GM12873 (cell line): ENCODE measurements at regions not wholly inside any gene's neighbourhood (a gene's known extent, or its start where the extent isn't known, plus 50 kb on each side); places are given as distances from the start of the nearest gene placed in this dataset.

Experiments
- CTCF ChIP-seq: IDR thresholded peaks from 2 replicates; pipeline ENCODE4 v1.5.1; 2012; ENCODE audit warnings: low read depth, mild to moderate bottlenecking, moderate library complexity, low read length, control low read depth; ENCODE audit not compliant: insufficient read depth; ENCODE audit errors: missing control alignments

- no peak for TF ChIP-seq CTCF
Measured at GRCh38 chr4:62159306-62159705, 959.2 kb downstream of the ADGRL3 start.

- TF ChIP-seq CTCF = no peak
Measured at GRCh38 chr4:62156205-62156604, 956.1 kb downstream of the ADGRL3 start.

GRCh38 chr4:62145276-62145675 lies 945.1 kb downstream of the ADGRL3 start:
- no peak for TF ChIP-seq CTCF

- TF ChIP-seq CTCF = no peak
Measured at GRCh38 chr4:62144431-62144830, 944.3 kb downstream of the ADGRL3 start.

- no peak for TF ChIP-seq CTCF
Measured at GRCh38 chr4:62135565-62136156, 935.5 kb downstream of the ADGRL3 start.

GRCh38 chr4:62133977-62134376 lies 933.9 kb downstream of the ADGRL3 start:
- no peak for TF ChIP-seq CTCF

GRCh38 chr4:62133101-62133897 lies 933.2 kb downstream of the ADGRL3 start:
- TF ChIP-seq CTCF = no peak
